HG03342 (cell line): ENCODE measurements at regions not wholly inside any gene's neighbourhood (a gene's known extent, or its start where the extent isn't known, plus 50 kb on each side); places are given as distances from the start of the nearest gene placed in this dataset.

Experiments
- ATAC-seq: cut with Tn5 transposase; IDR thresholded peaks from one replicate; pipeline ENCODE4 v1.9.1; 2021; ENCODE audit warnings: mild to moderate bottlenecking, moderate library complexity; ENCODE audit not compliant: unreplicated experiment

GRCh38 chr18:39550701-39551100, 1985.1 kb upstream of the CELF4 start:
- no peak for ATAC-seq

GRCh38 chr18:39549144-39549543, 1983.5 kb upstream of the CELF4 start:
- ATAC-seq = no peak

GRCh38 chr18:39531659-39532058, 1966.1 kb upstream of the CELF4 start:
- ATAC-seq = no peak

- ATAC-seq = no peak
Observed at GRCh38 chr18:39529358-39529757, 1963.8 kb upstream of the CELF4 start.

- ATAC-seq = no peak
Observed at GRCh38 chr18:39527465-39527864, 1961.9 kb upstream of the CELF4 start.

- no peak for ATAC-seq
Observed at GRCh38 chr18:39524370-39524769, 1958.8 kb upstream of the CELF4 start.

GRCh38 chr18:39523281-39523680, 1957.7 kb upstream of the CELF4 start:
- ATAC-seq = no peak

GRCh38 chr18:39521164-39521563, 1955.6 kb upstream of the CELF4 start:
- ATAC-seq = no peak

- ATAC-seq = no peak
Observed at GRCh38 chr18:39519741-39520140, 1954.1 kb upstream of the CELF4 start.

GRCh38 chr18:39515299-39515698, 1949.7 kb upstream of the CELF4 start:
- no peak for ATAC-seq

GRCh38 chr18:39513186-39513585, 1947.6 kb upstream of the CELF4 start:
- no peak for ATAC-seq

GRCh38 chr18:39506581-39507330, 1941.2 kb upstream of the CELF4 start:
- no peak for ATAC-seq

- no peak for ATAC-seq
Observed at GRCh38 chr18:39500306-39500705, 1934.7 kb upstream of the CELF4 start.

- ATAC-seq = no peak
Observed at GRCh38 chr18:39497821-39498220, 1932.2 kb upstream of the CELF4 start.

- no peak for ATAC-seq
Observed at GRCh38 chr18:39496986-39497385, 1931.4 kb upstream of the CELF4 start.

- no peak for ATAC-seq
Observed at GRCh38 chr18:39494211-39494896, 1928.8 kb upstream of the CELF4 start.

- ATAC-seq = no peak
Observed at GRCh38 chr18:39491408-39491807, 1925.8 kb upstream of the CELF4 start.

- ATAC-seq = no peak
Observed at GRCh38 chr18:39489431-39489830, 1923.8 kb upstream of the CELF4 start.

- ATAC-seq = no peak
Observed at GRCh38 chr18:39487932-39488331, 1922.3 kb upstream of the CELF4 start.

GRCh38 chr18:39486268-39486667, 1920.7 kb upstream of the CELF4 start:
- ATAC-seq = no peak

- no peak for ATAC-seq
Observed at GRCh38 chr18:39485696-39486095, 1920.1 kb upstream of the CELF4 start.

- no peak for ATAC-seq
Observed at GRCh38 chr18:39481281-39481680, 1915.7 kb upstream of the CELF4 start.
